ENCODE measurements at regions not wholly inside any gene's neighbourhood (a gene's known extent, or its start where the extent isn't known, plus 50 kb on each side); places are given as distances from the start of the nearest gene placed in this dataset.
"Not testable (repeated sequence)": the region's sequence is repeated elsewhere in the genome, so short reads cannot be mapped to it uniquely, and the experiment has no call there.

- DNase-seq (ENCODE audit: low read depth) = no peak
Observed at GRCh38 chr17:43315858-43316521, 82.2 kb upstream of the RNU2-1 start.

GRCh38 chr17:43315369-43315768 is 81.6 kb upstream of the RNU2-1 start:
- no peak for DNase-seq (ENCODE audit: low read depth)

GRCh38 chr17:43314611-43315011 is 80.8 kb upstream of the RNU2-1 start:
- no peak for DNase-seq (ENCODE audit: low read depth)

GRCh38 chr17:43312011-43312410 is 78.2 kb upstream of the RNU2-1 start:
- no peak for DNase-seq (ENCODE audit: low read depth)

- DNase-seq (ENCODE audit: low read depth) = no peak
Observed at GRCh38 chr17:43309505-43310332, 75.9 kb upstream of the RNU2-1 start.

- no peak for DNase-seq (ENCODE audit: low read depth)
Observed at GRCh38 chr17:43308999-43309398, 75.2 kb upstream of the RNU2-1 start.

- not testable (repeated sequence) for DNase-seq (ENCODE audit: low read depth)
Observed at GRCh38 chr17:43304792-43305191, 71.0 kb upstream of the RNU2-1 start.

- DNase-seq (ENCODE audit: low read depth) = not testable (repeated sequence)
Observed at GRCh38 chr17:43303049-43303448, 69.3 kb upstream of the RNU2-1 start.

- DNase-seq (ENCODE audit: low read depth) = not testable (repeated sequence)
Observed at GRCh38 chr17:43299300-43300076, 65.7 kb upstream of the RNU2-1 start.

- DNase-seq (ENCODE audit: low read depth) = not testable (repeated sequence)
Observed at GRCh38 chr17:43289670-43290069, 55.9 kb upstream of the RNU2-1 start.

GRCh38 chr17:43283606-43284005 is 49.8 kb upstream of the RNU2-1 start:
- DNase-seq (ENCODE audit: low read depth) = not testable (repeated sequence)

All from Daoy (cell line).